Muscle layer of duodenum (tissue), 2 donors: ENCODE measurements at regions not wholly inside any gene's neighbourhood (a gene's known extent, or its start where the extent isn't known, plus 50 kb on each side); places are given as distances from the start of the nearest gene placed in this dataset.

Experiments used
- H3K27ac ChIP-seq: one replicate; pipeline ENCODE4 v1.7.0; 2013; ENCODE audit warnings: mild to moderate bottlenecking, low read length
- H3K27me3 ChIP-seq: one replicate; pipeline ENCODE4 v1.7.0; 2013; ENCODE audit warnings: low read depth, mild to moderate bottlenecking, control low read depth, low read length
- H3K36me3 ChIP-seq, 2 donors: one replicate each; pipeline ENCODE4 v1.7.0; 2013; ENCODE audit warnings: low read length in 2 of 2, control low read depth in 1 of 2, mild to moderate bottlenecking in 1 of 2; ENCODE audit not compliant: insufficient read depth in 2 of 2, control insufficient read depth in 1 of 2
- H3K4me1 ChIP-seq, 2 donors: one replicate each; pipeline ENCODE4 v1.7.0; 2013; ENCODE audit warnings: low read length in 2 of 2, mild to moderate bottlenecking in 2 of 2, control low read depth in 1 of 2, moderate library complexity in 1 of 2; ENCODE audit not compliant: insufficient read depth in 2 of 2, control insufficient read depth in 1 of 2
- H3K4me3 ChIP-seq, 2 donors: one replicate each; pipeline ENCODE4 v1.7.0; 2013; ENCODE audit warnings: low read length in 2 of 2, low read depth in 1 of 2, mild to moderate bottlenecking in 1 of 2
- H3K9me3 ChIP-seq, 2 donors: one replicate each; pipeline ENCODE4 v1.7.0; 2013; ENCODE audit warnings: low read length in 2 of 2, control low read depth in 1 of 2, mild to moderate bottlenecking in 1 of 2; ENCODE audit not compliant: control insufficient read depth in 1 of 2
- donor health status: healthy.

- Histone ChIP-seq H3K27ac (no peak overlapping the region), H3K9me3 (no peaks in the 10 kb centered on the region), H3K36me3 (no peaks in the 10 kb centered on the region), H3K4me3 (no peak overlapping the region), H3K27me3 (no peaks in the 10 kb centered on the region), H3K4me1 (no peaks in the 10 kb centered on the region)
Observed at GRCh38 chr2:183214680-183215079, 90.4 kb downstream of the NUP35 start.

DNA sequence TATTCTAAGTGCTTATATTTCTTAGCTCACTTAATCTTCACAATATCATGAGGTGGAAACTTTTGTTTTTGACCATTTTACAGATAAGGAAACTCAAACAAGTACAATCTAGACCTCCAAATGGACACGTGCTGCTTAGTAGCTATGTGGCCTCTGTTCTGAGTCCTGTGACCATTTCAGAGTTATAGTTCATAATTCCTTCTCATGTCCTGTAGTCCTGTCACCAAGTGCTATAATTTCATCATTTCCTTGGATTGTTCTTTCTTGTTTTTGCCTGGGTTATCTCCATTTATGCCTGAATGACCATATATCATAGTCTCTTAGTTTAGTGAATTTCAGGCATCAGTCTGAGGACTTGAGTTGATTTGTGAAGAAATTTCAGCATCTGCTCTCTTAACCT, 91.7 kb downstream of the NUP35 start:
- Histone ChIP-seq H3K4me3 (no peak overlapping the region), H3K9me3 (no peaks in the 10 kb centered on the region), H3K4me1 (no peaks in the 10 kb centered on the region), H3K27me3 (no peaks in the 10 kb centered on the region), H3K27ac (no peak overlapping the region), H3K36me3 (no peaks in the 10 kb centered on the region)

- Histone ChIP-seq H3K4me1 (no peaks in the 10 kb centered on the region), H3K4me3 (no peak overlapping the region), H3K27me3 (no peaks in the 10 kb centered on the region), H3K9me3 (no peaks in the 10 kb centered on the region), H3K27ac (no peak overlapping the region), H3K36me3 (no peaks in the 10 kb centered on the region)
Observed at GRCh38 chr2:183219888-183220287, 95.6 kb downstream of the NUP35 start.

- Histone ChIP-seq H3K27me3 (no peaks in the 10 kb centered on the region), H3K4me1 (no peaks in the 10 kb centered on the region), H3K27ac (no peak overlapping the region), H3K4me3 (no peak overlapping the region), H3K9me3 (no peaks in the 10 kb centered on the region), H3K36me3 (no peaks in the 10 kb centered on the region)
Observed at GRCh38 chr2:183222751-183223150, 98.5 kb downstream of the NUP35 start.

- Histone ChIP-seq H3K9me3 (no peaks in the 10 kb centered on the region), H3K36me3 (no peaks in the 10 kb centered on the region), H3K4me3 (no peak overlapping the region), H3K27me3 (no peaks in the 10 kb centered on the region), H3K4me1 (no peaks in the 10 kb centered on the region), H3K27ac (no peak overlapping the region)
Observed at GRCh38 chr2:183224948-183225347, 100.7 kb downstream of the NUP35 start.

DNA sequence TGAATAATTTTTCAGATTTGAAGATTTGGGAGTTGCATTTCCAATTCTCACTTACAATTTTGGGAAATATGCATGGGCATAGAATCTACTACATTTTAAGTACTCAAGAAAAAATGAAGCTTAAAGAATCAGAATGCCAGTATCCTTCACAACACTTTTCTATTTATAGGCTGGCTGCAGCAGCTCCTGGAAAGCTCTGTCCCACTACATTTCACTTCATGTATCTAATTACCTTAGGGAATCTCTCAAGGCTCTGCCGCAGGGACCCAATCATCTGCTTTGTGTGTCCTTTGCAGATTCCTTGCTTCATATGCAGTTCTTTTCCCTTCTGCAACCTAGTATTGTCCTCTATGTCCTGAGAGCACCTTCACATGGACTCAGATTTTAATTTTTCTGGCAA, 102.9 kb downstream of the NUP35 start:
- Histone ChIP-seq H3K27ac (no peak overlapping the region), H3K9me3 (no peaks in the 10 kb centered on the region), H3K4me1 (no peaks in the 10 kb centered on the region), H3K27me3 (no peaks in the 10 kb centered on the region), H3K36me3 (no peaks in the 10 kb centered on the region), H3K4me3 (no peak overlapping the region)

- no peaks in the 10 kb centered on the region for H3K9me3 ChIP-seq
- H3K4me3 ChIP-seq = no peak overlapping the region
- no peak overlapping the region for H3K27ac ChIP-seq
- no peaks in the 10 kb centered on the region for H3K36me3 ChIP-seq
- no peaks in the 10 kb centered on the region for H3K27me3 ChIP-seq
- H3K4me1 ChIP-seq = no peaks in the 10 kb centered on the region
Observed at GRCh38 chr2:183229386-183229785, 105.1 kb downstream of the NUP35 start.

- Histone ChIP-seq H3K36me3 (no peaks in the 10 kb centered on the region), H3K27ac (no peak overlapping the region), H3K4me1 (no peaks in the 10 kb centered on the region), H3K27me3 (no peaks in the 10 kb centered on the region), H3K9me3 (no peaks in the 10 kb centered on the region), H3K4me3 (no peak overlapping the region)
Observed at GRCh38 chr2:183232161-183232865, 108.1 kb downstream of the NUP35 start.

GRCh38 chr2:183242937-183243336, 118.7 kb downstream of the NUP35 start:
- no peaks in the 10 kb centered on the region for H3K9me3 ChIP-seq
- H3K27me3 ChIP-seq = no peaks in the 10 kb centered on the region
- H3K4me3 ChIP-seq = no peak overlapping the region
- H3K4me1 ChIP-seq = no peaks in the 10 kb centered on the region
- no peak overlapping the region for H3K27ac ChIP-seq
- no peaks in the 10 kb centered on the region for H3K36me3 ChIP-seq

DNA sequence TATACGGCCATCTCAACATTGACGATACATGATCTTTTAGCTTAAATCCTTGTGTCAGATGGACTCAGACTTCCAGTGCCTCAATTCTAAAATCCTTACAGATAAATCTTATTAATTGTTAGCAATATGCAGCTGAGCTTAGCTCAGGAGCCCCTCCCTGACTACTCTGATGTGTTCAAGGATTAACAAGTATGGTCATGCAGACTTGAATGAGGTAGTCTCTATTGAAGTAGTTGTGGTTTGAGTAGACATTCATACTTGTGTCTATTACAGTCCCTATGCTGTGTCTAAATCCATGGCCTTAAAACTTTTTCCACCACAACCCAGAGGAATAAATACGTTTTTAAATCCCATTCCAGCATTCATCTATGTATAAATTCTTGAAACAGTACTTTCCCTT, 119.5 kb downstream of the NUP35 start:
- no peaks in the 10 kb centered on the region for H3K36me3 ChIP-seq
- no peaks in the 10 kb centered on the region for H3K4me1 ChIP-seq
- no peak overlapping the region for H3K4me3 ChIP-seq
- no peak overlapping the region for H3K27ac ChIP-seq
- H3K9me3 ChIP-seq = no peaks in the 10 kb centered on the region
- no peaks in the 10 kb centered on the region for H3K27me3 ChIP-seq

DNA sequence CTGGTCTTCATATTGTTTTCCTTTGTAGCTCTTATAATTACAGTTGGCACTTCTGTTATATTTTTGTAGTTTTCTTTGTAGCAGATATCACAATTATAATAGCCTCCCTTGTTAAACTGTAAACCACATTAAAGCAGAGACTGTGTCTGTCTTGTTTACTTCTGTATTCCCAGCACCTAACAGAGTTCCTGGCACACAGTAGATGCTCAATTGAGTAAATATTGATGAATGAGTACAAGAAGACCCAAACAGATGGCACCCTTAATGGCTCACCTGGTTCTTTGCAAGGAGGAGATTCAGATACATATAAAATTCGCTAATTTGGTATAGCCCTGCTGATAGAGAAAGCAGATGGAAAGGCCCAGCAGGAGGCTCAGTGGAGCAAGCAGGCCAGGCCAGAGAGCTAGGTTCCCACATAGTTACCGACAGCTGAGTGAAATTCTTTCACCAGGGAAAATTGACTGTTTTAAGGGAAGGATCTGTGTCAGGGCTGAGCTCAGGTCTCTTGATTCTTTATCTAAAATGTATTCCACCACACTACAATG, 120.1 kb downstream of the NUP35 start:
- H3K27me3 ChIP-seq = no peaks in the 10 kb centered on the region
- no peaks in the 10 kb centered on the region for H3K4me1 ChIP-seq

More for the DNA sequence above, 120.1 kb downstream of the NUP35 start:
- Histone ChIP-seq H3K36me3 (no peaks in the 10 kb centered on the region), H3K9me3 (no peaks in the 10 kb centered on the region), H3K27ac (no peak overlapping the region), H3K4me3 (no peak overlapping the region)
